ENCODE measurements at regions not wholly inside any gene's neighbourhood (a gene's known extent, or its start where the extent isn't known, plus 50 kb on each side); places are given as distances from the start of the nearest gene placed in this dataset.

DNA sequence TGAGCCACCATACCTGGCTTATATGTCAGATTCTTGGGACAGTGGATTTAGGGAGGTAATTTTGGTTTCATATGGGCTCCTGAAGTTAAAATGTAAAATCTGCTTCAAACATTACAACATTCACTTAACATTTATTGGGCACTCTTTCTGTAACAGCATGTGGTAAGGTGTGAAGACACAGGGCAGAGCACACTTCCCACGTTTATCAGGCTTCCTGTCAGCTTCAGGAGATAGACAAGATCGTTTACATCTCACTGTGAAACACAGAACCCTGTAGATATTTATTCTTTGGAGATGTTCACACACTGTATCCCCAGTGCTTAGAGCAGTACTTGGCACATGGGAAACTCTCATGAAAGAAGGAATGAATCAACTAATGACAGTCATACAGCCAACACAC is 426.0 kb upstream of the RARB start:
- no peak for DNase-seq
- TF ChIP-seq, protein P1, sequence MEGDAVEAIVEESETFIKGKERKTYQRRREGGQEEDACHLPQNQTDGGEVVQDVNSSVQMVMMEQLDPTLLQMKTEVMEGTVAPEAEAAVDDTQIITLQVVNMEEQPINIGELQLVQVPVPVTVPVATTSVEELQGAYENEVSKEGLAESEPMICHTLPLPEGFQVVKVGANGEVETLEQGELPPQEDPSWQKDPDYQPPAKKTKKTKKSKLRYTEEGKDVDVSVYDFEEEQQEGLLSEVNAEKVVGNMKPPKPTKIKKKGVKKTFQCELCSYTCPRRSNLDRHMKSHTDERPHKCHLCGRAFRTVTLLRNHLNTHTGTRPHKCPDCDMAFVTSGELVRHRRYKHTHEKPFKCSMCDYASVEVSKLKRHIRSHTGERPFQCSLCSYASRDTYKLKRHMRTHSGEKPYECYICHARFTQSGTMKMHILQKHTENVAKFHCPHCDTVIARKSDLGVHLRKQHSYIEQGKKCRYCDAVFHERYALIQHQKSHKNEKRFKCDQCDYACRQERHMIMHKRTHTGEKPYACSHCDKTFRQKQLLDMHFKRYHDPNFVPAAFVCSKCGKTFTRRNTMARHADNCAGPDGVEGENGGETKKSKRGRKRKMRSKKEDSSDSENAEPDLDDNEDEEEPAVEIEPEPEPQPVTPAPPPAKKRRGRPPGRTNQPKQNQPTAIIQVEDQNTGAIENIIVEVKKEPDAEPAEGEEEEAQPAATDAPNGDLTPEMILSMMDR (IDR thresholded peaks at IDR 0.05) = no peak
- no peak for ATAC-seq
- Histone ChIP-seq H3K27ac (no peak overlapping the region), H3K4me3 (no peak overlapping the region), H3K9me3 (no peaks in the 10 kb centered on the region), H3K36me3 (no peaks in the 10 kb centered on the region), H3K27me3 (no peaks in the 10 kb centered on the region), H3K4me1 (peaks cover 6% of the 10 kb centered on the region)
- intact Hi-C loops (cut with DNase I) = no loop called here

DNA sequence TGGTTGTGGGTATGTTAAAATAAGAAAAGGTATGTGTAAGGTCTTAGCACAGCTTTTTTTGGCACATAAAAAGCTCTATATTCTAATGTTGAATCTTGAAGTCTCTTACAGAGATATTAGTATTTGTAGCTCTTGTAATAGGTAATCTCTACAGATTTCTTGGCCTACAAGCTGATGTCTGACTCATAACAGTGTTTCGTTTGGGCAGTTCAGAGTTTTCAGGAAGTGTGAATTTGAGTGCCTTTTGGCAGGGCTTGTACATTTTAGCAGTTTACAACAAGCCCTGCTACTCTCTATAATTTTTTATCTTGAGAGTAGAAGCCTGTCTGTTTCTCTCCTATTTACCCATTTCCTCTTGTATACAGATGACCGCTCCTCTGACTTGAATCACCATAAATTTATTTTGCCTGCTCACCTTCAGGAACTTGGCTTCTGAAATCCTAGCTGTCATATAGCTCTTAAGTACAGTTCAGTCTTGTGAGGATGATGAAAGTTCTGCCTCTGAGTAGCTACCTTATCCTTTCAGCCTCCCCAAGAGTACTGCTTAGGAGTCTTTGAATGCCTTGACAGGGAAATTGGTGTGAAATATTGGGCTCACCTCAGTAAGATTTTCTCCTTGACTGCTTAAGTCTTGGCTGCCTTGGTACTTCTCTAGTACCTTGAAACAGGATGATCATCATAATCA is 419.9 kb upstream of the RARB start:
- TF ChIP-seq, protein P1 (IDR thresholded peaks at IDR 0.05) = no peak
- no peak overlapping the region for H3K27ac ChIP-seq
- no peaks in the 10 kb centered on the region for H3K36me3 ChIP-seq
- H3K27me3 ChIP-seq = no peaks in the 10 kb centered on the region
- DNase-seq = no peak
- no peak overlapping the region for H3K4me3 ChIP-seq
- peak; percentile 66 for ATAC-seq
- no peaks in the 10 kb centered on the region for H3K9me3 ChIP-seq
- peaks cover 12% of the 10 kb centered on the region for H3K4me1 ChIP-seq
- intact Hi-C loops (cut with DNase I) = no loop called here

DNA sequence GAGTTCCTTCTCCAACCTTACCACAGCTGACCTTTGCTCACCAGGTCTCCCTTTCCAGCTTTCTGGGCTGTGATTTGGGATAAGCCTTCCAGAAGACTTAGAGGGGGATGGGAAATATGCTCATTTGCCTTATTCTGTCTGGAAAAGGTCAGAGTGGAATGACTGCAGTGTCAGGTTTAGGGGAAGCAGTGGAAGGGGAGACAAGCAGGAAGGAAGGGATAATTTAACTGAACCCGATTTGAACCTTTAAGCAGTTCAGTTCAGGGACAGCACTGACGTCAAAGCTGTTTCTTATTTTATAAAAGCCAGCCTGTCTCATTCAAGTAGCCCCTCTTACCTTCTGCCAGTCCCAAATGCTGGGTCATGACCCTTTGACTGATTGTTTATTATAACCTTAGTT is 418.4 kb upstream of the RARB start:
- Histone ChIP-seq H3K36me3 (no peaks in the 10 kb centered on the region), H3K9me3 (no peaks in the 10 kb centered on the region), H3K27me3 (no peaks in the 10 kb centered on the region), H3K4me1 (peaks cover 12% of the 10 kb centered on the region), H3K4me3 (no peak overlapping the region), H3K27ac (no peak overlapping the region)
- TF ChIP-seq, protein P1 (IDR thresholded peaks at IDR 0.05) = no peak
- intact Hi-C loops (cut with DNase I) = no loop called here
- ATAC-seq (no peak), DNase-seq (no peak)

DNA sequence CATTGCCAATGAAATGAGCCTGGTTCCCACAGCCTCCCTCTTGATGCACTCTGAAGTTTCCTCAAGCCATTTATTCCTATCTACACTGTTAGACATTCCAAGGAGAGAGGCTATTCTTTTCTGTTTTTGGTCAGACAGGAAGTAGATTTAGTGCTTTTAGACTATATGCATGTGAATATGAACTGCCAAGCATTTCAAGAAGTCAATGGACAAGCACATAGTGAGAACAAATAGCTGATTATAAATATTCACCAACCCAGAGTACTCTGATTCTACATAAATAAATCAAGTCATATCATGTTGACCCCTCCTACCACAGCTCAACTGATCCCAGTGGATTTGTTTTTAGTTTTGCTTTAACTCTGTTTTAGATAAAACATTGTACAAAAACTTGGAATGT is 412.5 kb upstream of the RARB start:
- DNase-seq (no peak), ATAC-seq (no peak)
- no peaks in the 10 kb centered on the region for H3K4me1 ChIP-seq
- H3K27me3 ChIP-seq = no peaks in the 10 kb centered on the region
- no peak overlapping the region for H3K4me3 ChIP-seq
- H3K27ac ChIP-seq = no peak overlapping the region
- no peaks in the 10 kb centered on the region for H3K36me3 ChIP-seq
- intact Hi-C loops (cut with DNase I) = no loop called here
- no peaks in the 10 kb centered on the region for H3K9me3 ChIP-seq
- TF ChIP-seq, protein P1 (IDR thresholded peaks at IDR 0.05) = no peak

DNA sequence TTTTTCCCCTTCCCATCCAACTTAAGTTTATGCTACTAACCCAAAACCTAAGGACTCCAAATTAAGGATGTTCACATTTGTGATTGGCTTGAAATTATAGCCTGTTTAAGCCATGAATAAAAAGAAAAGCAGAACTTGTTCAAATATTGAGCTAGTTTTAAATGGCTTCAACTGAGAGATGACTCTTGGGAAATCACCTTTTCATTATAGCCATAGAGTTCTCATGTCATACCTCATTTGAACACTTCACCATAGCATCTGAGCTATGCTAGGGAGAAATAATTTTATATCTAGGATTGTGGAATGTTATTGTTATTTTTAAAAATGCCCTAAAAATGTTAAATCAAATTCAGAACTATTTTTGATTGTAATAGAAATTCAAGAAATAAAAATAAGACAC is 409.2 kb upstream of the RARB start:
- H3K4me3 ChIP-seq = no peak overlapping the region
- TF ChIP-seq, protein P1 (IDR thresholded peaks at IDR 0.05) = no peak
- no peaks in the 10 kb centered on the region for H3K9me3 ChIP-seq
- no peaks in the 10 kb centered on the region for H3K4me1 ChIP-seq
- ATAC-seq (no peak), DNase-seq (no peak)
- no peaks in the 10 kb centered on the region for H3K36me3 ChIP-seq
- no peak overlapping the region for H3K27ac ChIP-seq
- no peaks in the 10 kb centered on the region for H3K27me3 ChIP-seq
- intact Hi-C loops (cut with DNase I) = no loop called here

DNA sequence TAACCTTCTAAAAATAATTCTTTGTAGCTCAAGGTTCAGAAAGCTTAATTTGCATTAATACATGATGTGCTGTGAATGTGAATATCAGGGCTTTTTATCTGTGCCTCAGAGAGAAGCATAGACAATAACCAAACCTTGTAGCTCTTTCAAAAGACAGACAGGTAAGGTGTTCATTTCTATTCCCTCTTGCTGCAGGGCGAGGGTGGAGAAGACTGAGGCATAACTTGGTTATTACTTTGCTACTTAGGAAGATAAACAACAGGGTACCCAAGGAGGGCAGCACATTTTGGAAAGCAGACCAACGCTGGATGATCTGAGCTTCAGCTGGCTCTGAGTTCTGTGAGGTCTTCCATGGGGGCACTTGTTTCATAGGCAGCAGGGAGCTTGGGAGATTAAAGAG is 408.6 kb upstream of the RARB start:
- DNase-seq = no peak
- TF ChIP-seq, protein P1 (IDR thresholded peaks at IDR 0.05) = no peak
- Histone ChIP-seq H3K9me3 (no peaks in the 10 kb centered on the region), H3K27ac (no peak overlapping the region), H3K27me3 (no peaks in the 10 kb centered on the region), H3K4me3 (no peak overlapping the region), H3K36me3 (no peaks in the 10 kb centered on the region), H3K4me1 (no peaks in the 10 kb centered on the region)
- intact Hi-C loops (cut with DNase I) = no loop called here
- no peak for ATAC-seq
